ENCODE measurements at regions not wholly inside any gene's neighbourhood (a gene's known extent, or its start where the extent isn't known, plus 50 kb on each side); places are given as distances from the start of the nearest gene placed in this dataset.

- no CpG with 5 or more reads among the region's 3 CpGs for WGBS (ENCODE audit: insufficient coverage)
Observed at GRCh38 chr13:74361274-74361673, 227.1 kb upstream of the KLF12 start.

GRCh38 chr13:74346960-74347359 is 212.8 kb upstream of the KLF12 start:
- TF ChIP-seq CTCF (IDR thresholded peaks at IDR 0.05), result no peak
- DNase-seq (no peak), ATAC-seq (no peak)
- Mint-ChIP-seq H3K9me3 (peaks cover 3 to 4% of the 10 kb centered on the region in 2 donors), H3K27me3 (ENCODE audit: low read depth in 2 of 2) (peaks cover 20 to 34% of the 10 kb centered on the region in 2 donors), H3K4me3 (no peak overlapping the region), H3K36me3 (no peaks in the 10 kb centered on the region), H3K4me1 (no peaks in the 10 kb centered on the region), H3K27ac (no peak overlapping the region)
- no peak overlapping the region for H3K4me3 ChIP-seq (ENCODE audit: low read length)
- no peaks in the 10 kb centered on the region for H3K36me3 ChIP-seq (ENCODE audit: control insufficient read depth, insufficient read depth, low read length)
- no peak overlapping the region for H3K27ac ChIP-seq (ENCODE audit: low read length)
- 86% methylated on average over 5 of the region's 5 CpGs for WGBS (ENCODE audit: insufficient coverage)
- H3K9me3 ChIP-seq (ENCODE audit: control insufficient read depth, insufficient read depth, low read length), result peaks cover 4% of the 10 kb centered on the region
- peaks cover under 1% of the 10 kb centered on the region for H3K27me3 ChIP-seq (ENCODE audit: control insufficient read depth, insufficient read depth, low read length)
- H3K4me1 ChIP-seq (ENCODE audit: control insufficient read depth, insufficient read depth, low read length), result no peaks in the 10 kb centered on the region
- intact Hi-C loops (cut with micrococcal nuclease), result no loop called here

More at GRCh38 chr13:74361274-74361673, 227.1 kb upstream of the KLF12 start:
- ATAC-seq, result no peak
- Mint-ChIP-seq H3K4me3 (no peak overlapping the region), H3K36me3 (no peaks in the 10 kb centered on the region), H3K27me3 (ENCODE audit: low read depth in 2 of 2) (peaks cover 17 to 27% of the 10 kb centered on the region in 2 donors), H3K27ac (no peak overlapping the region), H3K4me1 (no peaks in the 10 kb centered on the region), H3K9me3 (peaks cover 0 to 2% of the 10 kb centered on the region in 2 donors)
- Histone ChIP-seq H3K36me3 (ENCODE audit: control insufficient read depth, insufficient read depth, low read length) (no peaks in the 10 kb centered on the region), H3K27ac (ENCODE audit: low read length) (no peak overlapping the region), H3K4me3 (ENCODE audit: low read length) (no peak overlapping the region), H3K9me3 (ENCODE audit: control insufficient read depth, insufficient read depth, low read length) (no peaks in the 10 kb centered on the region), H3K27me3 (ENCODE audit: control insufficient read depth, insufficient read depth, low read length) (peaks cover 2% of the 10 kb centered on the region), H3K4me1 (ENCODE audit: control insufficient read depth, insufficient read depth, low read length) (no peaks in the 10 kb centered on the region)
- no peak for TF ChIP-seq CTCF (IDR thresholded peaks at IDR 0.05)
- intact Hi-C loops (cut with micrococcal nuclease), result no loop called here
- no peak for DNase-seq

GRCh38 chr13:74338341-74338740 is 204.1 kb upstream of the KLF12 start:
- no CpG with 5 or more reads among the region's 1 CpG for WGBS (ENCODE audit: insufficient coverage)
- peaks cover 3% of the 10 kb centered on the region for H3K9me3 ChIP-seq (ENCODE audit: control insufficient read depth, insufficient read depth, low read length)
- H3K4me1 Mint-ChIP-seq, result no peaks in the 10 kb centered on the region

More at GRCh38 chr13:74338341-74338740, 204.1 kb upstream of the KLF12 start:
- peaks cover 2 to 3% of the 10 kb centered on the region in 2 donors for H3K9me3 Mint-ChIP-seq
- no peak overlapping the region for H3K4me3 Mint-ChIP-seq
- H3K27me3 Mint-ChIP-seq (ENCODE audit: low read depth in 2 of 2), result peaks cover 25 to 37% of the 10 kb centered on the region in 2 donors
- Histone ChIP-seq H3K27me3 (ENCODE audit: control insufficient read depth, insufficient read depth, low read length) (peaks cover 4% of the 10 kb centered on the region), H3K4me1 (ENCODE audit: control insufficient read depth, insufficient read depth, low read length) (no peaks in the 10 kb centered on the region), H3K27ac (ENCODE audit: low read length) (no peak overlapping the region), H3K36me3 (ENCODE audit: control insufficient read depth, insufficient read depth, low read length) (no peaks in the 10 kb centered on the region), H3K4me3 (ENCODE audit: low read length) (no peak overlapping the region)
- DNase-seq (no peak), ATAC-seq (no peak)
- H3K36me3 Mint-ChIP-seq, result no peaks in the 10 kb centered on the region
- no peak for TF ChIP-seq CTCF (IDR thresholded peaks at IDR 0.05)
- intact Hi-C loops (cut with micrococcal nuclease), result no loop called here
- no peak overlapping the region for H3K27ac Mint-ChIP-seq
